Adipocyte (in vitro differentiated cells): ENCODE measurements at regions not wholly inside any gene's neighbourhood (a gene's known extent, or its start where the extent isn't known, plus 50 kb on each side); places are given as distances from the start of the nearest gene placed in this dataset.
A peak's percentile ranks its signal among the peaks of the same experiment; 100 is the strongest.

ENCODE experiments used
- DNase-seq: peaks from one replicate; pipeline ENCODE4 v3.0.0-alpha.2; 2015; ENCODE audit warnings: low read depth
- H3K27me3 ChIP-seq: replicated peaks from 2 replicates; pipeline ENCODE4 v1.7.0; 2013; ENCODE audit warnings: mild to moderate bottlenecking, low read length, moderate library complexity; ENCODE audit not compliant: control insufficient read depth, insufficient read depth
- H3K36me3 ChIP-seq: 2 replicates; pipeline ENCODE4 v1.7.0; 2013; ENCODE audit warnings: low read length, mild to moderate bottlenecking, moderate library complexity; ENCODE audit not compliant: control insufficient read depth, insufficient read depth, severe bottlenecking
- H3K4me1 ChIP-seq: 2 replicates; pipeline ENCODE4 v1.7.0; 2013; ENCODE audit warnings: mild to moderate bottlenecking, low read length, moderate library complexity; ENCODE audit not compliant: control insufficient read depth, insufficient read depth
- H3K4me3 ChIP-seq: 2 replicates; pipeline ENCODE4 v1.7.0; 2013; ENCODE audit warnings: mild to moderate bottlenecking, low read length, moderate library complexity
- H3K9ac ChIP-seq: 2 replicates; pipeline ENCODE4 v1.7.0; 2013; ENCODE audit warnings: mild to moderate bottlenecking, low read length, moderate library complexity
- H3K9me3 ChIP-seq: 2 replicates; pipeline ENCODE4 v1.7.0; 2013; ENCODE audit warnings: mild to moderate bottlenecking, low read length, moderate library complexity; ENCODE audit not compliant: control insufficient read depth

DNA sequence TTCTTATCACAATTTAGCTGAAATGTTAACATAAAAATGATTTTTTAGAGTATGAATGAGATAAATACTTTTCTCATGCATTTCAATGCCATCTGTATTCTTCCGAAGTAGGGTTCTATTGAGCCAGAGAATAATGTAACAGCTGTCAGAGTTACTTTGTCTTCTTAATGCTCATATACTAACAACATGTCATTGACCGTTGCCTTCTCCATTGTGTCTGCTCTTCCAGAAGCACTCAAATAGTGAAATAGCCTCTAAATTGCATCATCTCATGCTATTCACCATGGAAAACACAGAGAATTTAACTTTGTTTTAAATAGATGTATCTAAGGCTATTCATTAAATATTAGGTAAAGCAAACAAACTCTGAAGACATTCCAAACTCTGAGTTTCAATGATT, 1875.9 kb upstream of the CDH9 start:
- no peaks in the 10 kb centered on the region for H3K36me3 ChIP-seq
- H3K9me3 ChIP-seq = no peaks in the 10 kb centered on the region
- H3K27me3 ChIP-seq = no peaks in the 10 kb centered on the region
- no peak overlapping the region for H3K4me3 ChIP-seq
- DNase-seq = no peak
- H3K4me1 ChIP-seq = no peaks in the 10 kb centered on the region
- H3K9ac ChIP-seq = no peak overlapping the region

DNA sequence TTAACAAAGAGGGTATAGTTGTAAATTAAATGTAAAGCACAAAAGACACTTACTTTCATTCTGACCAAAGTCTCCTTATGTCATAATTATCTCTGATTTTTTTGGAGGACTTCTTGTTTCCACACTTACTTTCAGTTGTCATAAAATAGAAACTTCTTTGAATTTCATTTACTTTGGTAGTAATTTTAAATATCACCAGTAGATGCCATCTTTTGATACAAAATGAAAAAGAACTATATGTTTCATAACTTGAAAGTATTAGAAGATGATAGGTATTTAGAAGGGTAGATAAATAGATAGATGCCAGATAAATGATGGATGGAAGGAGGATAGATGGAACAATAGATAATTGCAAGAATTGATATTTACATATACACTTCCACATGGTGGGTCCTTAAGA, 1865.3 kb upstream of the CDH9 start:
- no peaks in the 10 kb centered on the region for H3K36me3 ChIP-seq
- no peaks in the 10 kb centered on the region for H3K4me1 ChIP-seq
- H3K27me3 ChIP-seq = no peaks in the 10 kb centered on the region
- peaks cover 2% of the 10 kb centered on the region for H3K9me3 ChIP-seq
- no peak for DNase-seq
- H3K9ac ChIP-seq = no peak overlapping the region
- no peak overlapping the region for H3K4me3 ChIP-seq

DNA sequence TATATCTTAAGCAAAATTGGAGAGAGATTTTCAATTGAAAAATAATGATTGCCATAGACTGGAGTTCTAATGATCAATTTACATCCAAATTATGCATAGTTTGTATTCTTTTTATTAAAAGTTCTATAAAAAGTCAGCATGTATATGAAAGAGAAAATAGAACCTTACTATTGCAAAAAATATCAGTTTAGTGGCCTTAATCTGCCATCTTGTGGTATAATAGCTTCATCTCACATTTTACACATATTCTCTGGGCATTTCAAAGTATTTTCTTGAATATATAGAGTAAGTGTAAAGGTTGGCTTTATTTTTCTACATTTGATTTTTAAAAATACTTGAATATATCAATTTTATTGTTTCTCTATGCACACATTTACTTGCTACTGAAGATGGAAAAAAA, 1858.6 kb upstream of the CDH9 start:
- Histone ChIP-seq H3K4me1 (no peaks in the 10 kb centered on the region), H3K9me3 (peaks cover 2% of the 10 kb centered on the region), H3K4me3 (no peak overlapping the region), H3K36me3 (no peaks in the 10 kb centered on the region), H3K9ac (no peak overlapping the region), H3K27me3 (no peaks in the 10 kb centered on the region)
- peak; percentile 38 for DNase-seq

DNA sequence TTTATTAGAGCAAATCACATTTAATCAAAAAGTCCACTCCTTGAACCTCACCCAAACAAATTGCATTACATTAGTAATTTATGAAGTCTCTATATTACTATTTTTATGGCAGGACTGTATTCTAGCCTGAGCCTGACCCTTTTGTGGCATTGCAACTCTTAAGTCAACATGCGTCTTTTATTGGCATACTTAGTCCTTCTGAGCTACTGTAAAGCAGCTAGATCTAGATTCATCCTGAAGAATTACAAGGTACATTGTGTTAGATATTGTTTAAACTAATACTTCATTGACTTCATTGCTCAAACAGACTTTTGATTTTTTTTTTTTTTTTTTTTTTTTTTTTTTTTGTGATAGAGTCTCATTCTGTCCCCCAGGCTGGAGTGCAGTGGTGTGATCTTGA, 1842.5 kb upstream of the CDH9 start:
- no peak overlapping the region for H3K4me3 ChIP-seq
- H3K36me3 ChIP-seq = no peaks in the 10 kb centered on the region
- DNase-seq = no peak
- H3K27me3 ChIP-seq = no peaks in the 10 kb centered on the region
- H3K9me3 ChIP-seq = peaks cover 10% of the 10 kb centered on the region
- no peak overlapping the region for H3K9ac ChIP-seq
- H3K4me1 ChIP-seq = no peaks in the 10 kb centered on the region

DNA sequence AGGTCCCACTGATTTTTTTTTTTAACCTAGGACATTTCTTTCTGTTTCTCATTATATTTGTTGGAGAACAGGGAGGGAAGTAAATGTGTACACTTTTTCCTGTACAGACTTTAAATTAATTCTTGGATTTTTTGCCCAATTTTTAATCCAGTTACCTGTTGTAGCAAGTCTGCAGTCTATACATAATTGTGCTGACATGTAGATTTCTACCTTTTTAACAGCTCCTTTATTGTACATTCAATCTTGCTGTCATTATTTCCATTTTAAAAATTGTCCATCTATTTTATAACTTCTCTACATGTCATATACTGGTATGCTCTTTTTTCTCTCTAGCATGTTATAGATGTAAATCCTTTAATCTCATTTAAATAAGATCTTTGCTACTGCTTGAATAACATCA, 1838.7 kb upstream of the CDH9 start:
- H3K27me3 ChIP-seq = no peaks in the 10 kb centered on the region
- H3K36me3 ChIP-seq = no peaks in the 10 kb centered on the region
- no peaks in the 10 kb centered on the region for H3K9me3 ChIP-seq
- no peak overlapping the region for H3K9ac ChIP-seq
- no peak for DNase-seq
- H3K4me3 ChIP-seq = no peak overlapping the region
- H3K4me1 ChIP-seq = no peaks in the 10 kb centered on the region

DNA sequence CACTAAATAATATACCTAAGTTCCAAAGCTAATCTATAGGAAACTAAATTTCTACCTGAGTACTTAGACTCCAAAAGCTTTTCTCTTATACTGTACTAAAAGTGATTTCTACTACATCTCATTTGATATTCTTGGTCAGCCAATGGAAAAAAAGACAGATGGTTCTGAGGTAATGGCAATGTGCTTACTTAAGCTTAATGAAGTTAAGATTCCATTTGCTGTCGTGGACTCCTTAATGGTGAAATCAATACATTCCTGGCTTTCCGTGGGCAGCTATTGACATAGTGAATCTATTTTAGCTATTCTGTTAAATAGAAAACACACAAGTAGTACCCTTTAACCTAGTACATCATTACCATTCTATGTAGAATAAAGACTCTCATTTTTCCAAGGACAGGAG, 1825.6 kb upstream of the CDH9 start:
- DNase-seq = no peak
- no peaks in the 10 kb centered on the region for H3K36me3 ChIP-seq
- no peak overlapping the region for H3K9ac ChIP-seq
- no peaks in the 10 kb centered on the region for H3K9me3 ChIP-seq
- no peaks in the 10 kb centered on the region for H3K4me1 ChIP-seq
- no peak overlapping the region for H3K4me3 ChIP-seq
- H3K27me3 ChIP-seq = no peaks in the 10 kb centered on the region

DNA sequence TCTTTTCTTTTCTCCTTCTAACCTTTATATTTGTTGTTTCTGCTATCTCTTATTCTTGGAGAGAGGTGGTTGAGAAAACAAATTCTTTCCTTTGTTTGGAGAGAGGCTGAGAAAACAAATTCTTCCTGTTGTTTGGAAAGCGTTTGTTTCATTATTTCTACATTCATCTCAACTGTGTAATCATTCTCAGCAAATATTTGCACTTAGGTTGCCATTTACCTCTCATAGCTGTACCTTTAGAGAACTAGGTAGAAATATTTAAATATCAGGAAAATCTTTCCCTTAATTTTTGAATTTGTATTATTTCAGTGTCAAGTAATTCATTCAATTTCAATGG, 1824.4 kb upstream of the CDH9 start:
- Histone ChIP-seq H3K4me1 (no peaks in the 10 kb centered on the region), H3K4me3 (no peak overlapping the region), H3K27me3 (no peaks in the 10 kb centered on the region), H3K36me3 (no peaks in the 10 kb centered on the region), H3K9ac (no peak overlapping the region), H3K9me3 (no peaks in the 10 kb centered on the region)
- DNase-seq = no peak

DNA sequence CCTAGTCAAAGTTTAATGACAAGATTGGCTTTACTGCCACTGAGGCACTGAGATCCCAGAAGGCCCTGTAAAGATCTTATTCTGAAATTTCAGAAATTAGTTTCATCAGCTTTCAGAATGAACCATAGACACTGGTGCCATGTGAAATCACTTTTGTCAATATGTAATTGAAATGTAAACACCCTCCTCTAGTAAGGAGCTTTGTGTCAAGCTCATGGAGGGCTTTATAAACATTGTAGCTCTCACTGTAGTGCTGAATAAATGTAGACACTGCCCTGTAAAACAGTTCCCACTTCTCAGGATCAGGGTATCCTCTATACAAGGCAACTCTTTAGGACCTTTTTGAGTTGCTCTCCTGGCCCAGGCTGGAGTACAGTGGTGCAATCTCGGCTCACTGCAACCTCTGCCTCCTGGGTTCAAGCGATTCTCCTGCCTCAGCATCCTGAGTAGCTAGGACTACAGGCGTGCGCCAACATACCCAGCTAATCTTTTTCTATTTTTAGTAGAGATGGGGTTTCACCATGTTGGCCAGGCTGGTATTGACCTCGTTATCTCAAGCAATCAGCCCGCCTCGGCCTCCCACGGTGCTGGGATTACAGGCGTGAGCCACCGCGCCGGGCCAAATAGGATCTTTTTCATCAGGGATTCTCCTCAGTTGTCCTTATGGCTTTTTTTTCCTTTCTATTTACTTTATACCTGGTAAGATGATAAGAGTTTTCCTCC, 1823.9 kb upstream of the CDH9 start:
- H3K4me3 ChIP-seq = no peak overlapping the region
- no peaks in the 10 kb centered on the region for H3K27me3 ChIP-seq
- no peak for DNase-seq
- H3K9me3 ChIP-seq = no peaks in the 10 kb centered on the region
- H3K4me1 ChIP-seq = no peaks in the 10 kb centered on the region
- no peak overlapping the region for H3K9ac ChIP-seq
- H3K36me3 ChIP-seq = no peaks in the 10 kb centered on the region

DNA sequence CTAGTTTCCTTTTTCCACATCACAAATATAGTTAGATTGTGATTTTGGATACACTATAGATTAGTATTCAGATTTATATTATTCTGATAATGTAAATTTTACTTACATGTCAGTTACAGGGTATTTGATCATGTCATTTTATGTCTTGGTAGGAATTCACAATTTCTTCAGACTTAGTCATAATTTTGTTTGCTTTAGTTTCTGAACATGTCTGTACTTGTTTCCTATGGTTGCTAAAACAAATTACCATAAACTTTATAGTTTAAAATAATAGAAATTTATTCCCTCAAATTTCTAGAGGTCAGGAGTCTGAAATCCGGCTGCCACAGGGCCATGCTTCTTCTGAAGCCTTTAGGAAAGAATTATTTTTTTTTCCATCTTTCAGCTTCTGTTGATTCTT, 1817.2 kb upstream of the CDH9 start:
- Histone ChIP-seq H3K4me1 (no peaks in the 10 kb centered on the region), H3K4me3 (no peak overlapping the region), H3K9me3 (no peaks in the 10 kb centered on the region), H3K36me3 (no peaks in the 10 kb centered on the region), H3K9ac (no peak overlapping the region), H3K27me3 (no peaks in the 10 kb centered on the region)
- peak; percentile 13 for DNase-seq

DNA sequence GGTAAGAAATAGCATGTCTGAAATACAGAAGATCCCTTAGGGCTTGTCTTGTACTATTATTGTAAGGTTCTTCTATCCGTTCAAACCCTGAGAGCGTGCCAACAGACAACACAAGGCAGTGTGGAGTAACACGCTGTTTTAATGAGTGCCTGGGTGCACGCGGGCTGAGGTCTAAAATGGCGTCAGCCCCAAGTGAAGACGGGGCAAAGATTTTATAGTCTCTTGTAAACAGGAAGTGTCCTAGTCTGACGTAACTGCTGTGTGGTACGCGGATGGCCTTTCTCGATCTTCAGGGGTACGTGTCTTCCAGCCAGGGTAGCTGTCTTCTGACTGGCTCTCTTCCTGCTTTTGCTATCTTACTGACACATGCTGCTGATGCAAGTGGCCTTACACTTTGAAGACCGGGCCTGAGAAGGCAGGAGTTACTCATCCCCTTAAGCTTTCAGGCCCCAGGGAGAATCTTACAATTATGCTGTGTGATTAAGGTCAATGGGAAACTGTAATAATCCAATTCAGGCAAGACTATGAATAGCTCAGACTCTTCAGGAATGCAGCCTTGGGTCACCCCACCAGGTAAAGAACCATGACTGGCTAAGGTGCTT, 1812.0 kb upstream of the CDH9 start:
- Histone ChIP-seq H3K9ac (no peak overlapping the region), H3K27me3 (no peaks in the 10 kb centered on the region)
- DNase-seq = no peak

DNA sequence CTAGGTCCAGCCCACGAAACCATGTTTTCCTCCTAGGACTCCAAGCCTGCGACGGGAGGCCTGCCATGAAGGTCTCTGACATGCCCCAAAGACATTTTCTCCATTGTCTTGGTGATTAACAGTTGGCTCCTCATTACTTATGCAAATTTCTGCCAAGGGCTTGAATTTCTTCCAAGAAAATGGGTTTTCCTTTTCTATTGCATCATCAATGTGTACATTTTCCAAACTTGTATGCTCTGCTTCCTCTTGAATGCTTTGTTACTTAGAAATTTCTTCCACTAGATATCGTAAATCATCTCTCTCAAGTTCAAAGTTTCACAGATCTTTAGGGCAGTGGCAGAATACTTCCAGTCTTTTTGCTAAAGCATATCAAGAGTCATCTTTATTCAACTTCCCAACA, 1792.7 kb upstream of the CDH9 start:
- Histone ChIP-seq H3K9ac (no peak overlapping the region), H3K4me3 (no peak overlapping the region), H3K27me3 (no peaks in the 10 kb centered on the region), H3K9me3 (peaks cover 4% of the 10 kb centered on the region), H3K36me3 (no peaks in the 10 kb centered on the region), H3K4me1 (no peaks in the 10 kb centered on the region)
- no peak for DNase-seq

More for the DNA sequence above, 1812.0 kb upstream of the CDH9 start:
- H3K4me1 ChIP-seq = no peaks in the 10 kb centered on the region
- H3K4me3 ChIP-seq = no peak overlapping the region
- H3K9me3 ChIP-seq = no peaks in the 10 kb centered on the region
- H3K36me3 ChIP-seq = no peaks in the 10 kb centered on the region

DNA sequence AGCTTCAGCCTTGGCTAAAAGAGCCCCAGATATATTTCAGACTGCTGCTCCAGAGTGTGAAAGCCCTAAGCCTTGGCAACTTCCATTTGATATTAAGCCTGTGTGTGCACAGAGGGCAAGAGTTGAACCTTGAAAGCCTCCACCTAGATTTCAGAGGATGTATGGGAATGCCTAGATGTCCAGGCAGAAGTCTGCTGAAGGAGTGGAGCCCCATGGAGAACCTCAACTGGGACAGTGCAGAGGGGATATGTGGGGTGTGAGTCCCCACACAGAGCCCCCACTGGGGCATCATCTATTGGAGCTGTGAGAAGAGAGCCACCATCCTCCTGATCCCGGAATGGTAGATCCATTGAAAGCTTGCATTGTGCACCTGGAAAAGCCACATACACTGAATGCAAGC, 1784.8 kb upstream of the CDH9 start:
- no peak for DNase-seq
- H3K4me1 ChIP-seq = no peaks in the 10 kb centered on the region
- H3K36me3 ChIP-seq = no peaks in the 10 kb centered on the region
- H3K27me3 ChIP-seq = no peaks in the 10 kb centered on the region
- no peak overlapping the region for H3K9ac ChIP-seq
- H3K9me3 ChIP-seq = peaks cover 13% of the 10 kb centered on the region
- H3K4me3 ChIP-seq = no peak overlapping the region
